ENCODE measurements at regions not wholly inside any gene's neighbourhood (a gene's known extent, or its start where the extent isn't known, plus 50 kb on each side); places are given as distances from the start of the nearest gene placed in this dataset.

DNA sequence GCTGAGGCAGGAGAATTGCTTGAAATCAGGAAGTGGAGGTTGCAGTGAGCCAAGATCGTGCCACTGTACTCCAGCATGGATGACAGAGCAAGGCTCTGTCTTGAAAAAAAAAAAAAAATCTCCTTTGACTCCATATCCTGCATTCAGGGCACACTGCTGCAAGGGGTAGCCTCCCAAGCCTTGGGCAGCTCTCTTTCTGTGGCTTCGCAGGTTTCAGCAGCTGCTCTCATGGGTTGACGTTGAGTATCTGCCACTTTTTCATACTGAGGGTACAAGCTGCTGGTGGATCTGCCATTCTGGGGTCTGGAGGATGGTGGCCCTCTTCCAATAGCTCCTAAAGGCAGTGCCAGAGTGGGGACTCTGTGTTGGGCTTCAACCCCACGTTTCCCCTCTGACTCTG, 2198.1 kb upstream of the WWC1 start:
- Histone ChIP-seq H3K4me1 (no peaks in the 10 kb centered on the region), H3K27ac (no peak overlapping the region), H3K36me3 (no peaks in the 10 kb centered on the region), H3K9me3 (peaks cover 0 to 23% (median 1%) of the 10 kb centered on the region in 8 donors), H3K4me3 (no peak overlapping the region), H3K27me3 (replicated peaks in 1 of 7) (no peaks in the 10 kb centered on the region)
- no peak for DNase-seq
- 73 to 93% (median 85%) methylated on average over 3 to 4 of the region's 4 CpGs for WGBS, 5 donors
- TF ChIP-seq, protein P1, sequence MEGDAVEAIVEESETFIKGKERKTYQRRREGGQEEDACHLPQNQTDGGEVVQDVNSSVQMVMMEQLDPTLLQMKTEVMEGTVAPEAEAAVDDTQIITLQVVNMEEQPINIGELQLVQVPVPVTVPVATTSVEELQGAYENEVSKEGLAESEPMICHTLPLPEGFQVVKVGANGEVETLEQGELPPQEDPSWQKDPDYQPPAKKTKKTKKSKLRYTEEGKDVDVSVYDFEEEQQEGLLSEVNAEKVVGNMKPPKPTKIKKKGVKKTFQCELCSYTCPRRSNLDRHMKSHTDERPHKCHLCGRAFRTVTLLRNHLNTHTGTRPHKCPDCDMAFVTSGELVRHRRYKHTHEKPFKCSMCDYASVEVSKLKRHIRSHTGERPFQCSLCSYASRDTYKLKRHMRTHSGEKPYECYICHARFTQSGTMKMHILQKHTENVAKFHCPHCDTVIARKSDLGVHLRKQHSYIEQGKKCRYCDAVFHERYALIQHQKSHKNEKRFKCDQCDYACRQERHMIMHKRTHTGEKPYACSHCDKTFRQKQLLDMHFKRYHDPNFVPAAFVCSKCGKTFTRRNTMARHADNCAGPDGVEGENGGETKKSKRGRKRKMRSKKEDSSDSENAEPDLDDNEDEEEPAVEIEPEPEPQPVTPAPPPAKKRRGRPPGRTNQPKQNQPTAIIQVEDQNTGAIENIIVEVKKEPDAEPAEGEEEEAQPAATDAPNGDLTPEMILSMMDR (IDR thresholded peaks at IDR 0.05 in 8 of 11, conservative IDR thresholded peaks at IDR 0.05 in 3 of 11), result no peak
- TF ChIP-seq POLR2AphosphoS5 (IDR thresholded peaks at IDR 0.05) (no peak), POLR2A (IDR thresholded peaks at IDR 0.05) (no peak)
- intact Hi-C loops (cut with DNase I; ENCODE audit: low total_unique reads), result no loop called here

DNA sequence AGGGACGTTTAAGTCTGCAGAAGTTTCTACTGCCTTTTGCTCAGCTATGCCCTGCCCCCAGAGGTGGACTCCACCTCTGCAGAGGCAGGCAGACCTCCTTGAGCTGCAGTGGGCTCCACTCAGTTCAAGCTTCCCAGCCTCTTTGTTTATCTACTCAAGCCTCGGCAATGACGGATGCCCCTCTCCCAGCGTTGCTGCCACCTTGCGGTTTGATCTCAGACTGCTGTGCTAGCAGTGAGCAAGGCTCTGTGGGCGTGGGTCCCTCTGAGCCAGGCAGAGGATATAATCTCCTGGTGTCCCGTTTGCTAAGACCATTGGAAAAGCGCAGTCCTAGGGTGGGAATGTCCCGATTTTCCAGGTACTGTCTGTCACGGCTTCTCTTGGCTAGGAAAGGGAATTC, 2188.5 kb upstream of the WWC1 start:
- no peak for TF ChIP-seq POLR2A (IDR thresholded peaks at IDR 0.05)
- TF ChIP-seq, protein P1 (IDR thresholded peaks at IDR 0.05 in 8 of 11, conservative IDR thresholded peaks at IDR 0.05 in 3 of 11), result no peak
- no peak overlapping the region for H3K27ac ChIP-seq
- H3K36me3 ChIP-seq, result no peaks in the 10 kb centered on the region
- peaks cover 0 to 18% (median 10%) of the 10 kb centered on the region in 8 donors for H3K9me3 ChIP-seq
- H3K4me1 ChIP-seq, result no peaks in the 10 kb centered on the region
- no peak overlapping the region for H3K4me3 ChIP-seq
- H3K27me3 ChIP-seq (replicated peaks in 1 of 7), result no peaks in the 10 kb centered on the region
- no peak for DNase-seq
- 84 to 92% (median 89%) methylated on average over 9 to 10 of the region's 10 CpGs for WGBS, 5 donors
- intact Hi-C loops (cut with DNase I; ENCODE audit: low total_unique reads), result no loop called here

- no peaks in the 10 kb centered on the region for H3K36me3 ChIP-seq
- intact Hi-C loops (cut with DNase I; ENCODE audit: low total_unique reads), result no loop called here
- WGBS, 5 donors, result 71 to 91% (median 82%) methylated on average over 3 of the region's 3 CpGs
- DNase-seq, result no peak
- H3K4me3 ChIP-seq, result no peak overlapping the region
- H3K27ac ChIP-seq, result no peak overlapping the region
- H3K9me3 ChIP-seq, result peaks cover 0 to 6% (median 0%) of the 10 kb centered on the region in 8 donors
- TF ChIP-seq POLR2AphosphoS5 (IDR thresholded peaks at IDR 0.05) (no peak), POLR2A (IDR thresholded peaks at IDR 0.05) (no peak)
- TF ChIP-seq, protein P1 (IDR thresholded peaks at IDR 0.05 in 8 of 11, conservative IDR thresholded peaks at IDR 0.05 in 3 of 11), result no peak
- no peaks in the 10 kb centered on the region for H3K4me1 ChIP-seq
- H3K27me3 ChIP-seq (replicated peaks in 1 of 7), result no peaks in the 10 kb centered on the region
Observed at GRCh38 chr5:166111021-166111420, 2180.4 kb upstream of the WWC1 start.

DNA sequence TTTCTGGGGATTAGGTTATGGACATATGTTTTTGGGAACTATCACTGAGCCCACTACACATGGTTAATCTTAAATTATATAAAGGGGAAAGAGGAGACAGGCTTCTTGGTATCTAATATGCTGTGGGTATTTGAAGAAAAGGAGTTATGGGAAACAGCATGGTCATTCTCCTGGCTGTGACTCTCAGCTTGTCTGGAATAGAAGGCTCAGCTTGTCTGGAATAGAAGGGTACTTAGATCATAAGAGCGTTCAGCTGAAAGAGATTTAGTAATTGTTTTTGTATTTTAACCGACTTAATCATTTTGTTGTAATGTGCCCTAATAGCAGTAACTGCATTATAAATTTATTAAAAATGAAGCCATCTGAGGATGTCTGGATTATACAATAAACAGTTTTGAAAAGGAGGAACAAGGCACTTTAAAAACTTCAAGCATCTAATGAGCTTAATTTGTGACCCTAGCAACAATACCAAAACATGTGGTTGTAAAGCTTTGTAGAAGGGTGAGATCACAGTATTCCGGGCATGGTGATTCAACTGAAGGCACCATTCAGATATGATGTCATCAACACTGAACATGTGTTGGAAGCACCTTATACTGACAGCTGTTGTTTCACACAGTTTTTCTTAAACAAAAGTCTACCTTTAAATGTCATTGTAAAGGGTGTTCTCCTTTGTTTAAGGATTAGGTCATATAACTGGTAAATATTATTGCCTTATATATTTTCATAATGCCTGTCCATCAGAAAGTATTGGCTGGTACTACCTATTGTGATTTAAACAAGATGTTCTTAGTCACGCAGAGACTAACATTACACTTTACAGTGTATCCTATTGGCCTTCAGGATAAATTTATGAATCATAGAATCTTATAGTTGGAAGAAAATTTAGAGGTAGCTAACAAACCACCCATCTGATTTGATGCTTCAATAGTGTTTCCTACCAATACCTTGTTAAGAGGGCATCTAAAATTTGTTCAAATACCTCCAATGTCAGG, 2174.1 kb upstream of the WWC1 start:
- intact Hi-C loops (cut with DNase I; ENCODE audit: low total_unique reads), result no loop called here
- 82 to 91% (median 85%) methylated on average over 4 of the region's 4 CpGs for WGBS, 5 donors

More for the DNA sequence above, 2174.1 kb upstream of the WWC1 start:
- H3K27ac ChIP-seq, result no peak overlapping the region
- H3K9me3 ChIP-seq, result peaks cover 0 to 5% (median 0%) of the 10 kb centered on the region in 8 donors
- TF ChIP-seq POLR2A (IDR thresholded peaks at IDR 0.05), result no peak
- no peak for TF ChIP-seq POLR2AphosphoS5 (IDR thresholded peaks at IDR 0.05)
- TF ChIP-seq, protein P1 (IDR thresholded peaks at IDR 0.05 in 8 of 11, conservative IDR thresholded peaks at IDR 0.05 in 3 of 11), result no peak
- no peak for DNase-seq
- H3K4me3 ChIP-seq, result no peak overlapping the region
- H3K27me3 ChIP-seq (replicated peaks in 1 of 7), result no peaks in the 10 kb centered on the region
- H3K4me1 ChIP-seq, result no peaks in the 10 kb centered on the region
- no peaks in the 10 kb centered on the region for H3K36me3 ChIP-seq
